ENCODE measurements at regions not wholly inside any gene's neighbourhood (a gene's known extent, or its start where the extent isn't known, plus 50 kb on each side); places are given as distances from the start of the nearest gene placed in this dataset.

- no peak for TF ChIP-seq ZBTB33 (IDR thresholded peaks at IDR 0.05; ENCODE audit: extremely low read depth, insufficient replicate concordance, low read length)
- TF ChIP-seq ATF3 (IDR thresholded peaks at IDR 0.05), result no peak
- TF ChIP-seq SP1 (IDR thresholded peaks at IDR 0.05; ENCODE audit: low read depth), result no peak
- no peak for TF ChIP-seq MAX (IDR thresholded peaks at IDR 0.05)
- no peak for TF ChIP-seq ELF1 (IDR thresholded peaks at IDR 0.05; ENCODE audit: borderline replicate concordance, low read depth)
These were observed 440.8 kb upstream of the MYT1L start (continued) for GRCh38 chr2:2771721-2772411.

- H3K9me3 ChIP-seq (ENCODE audit: control insufficient read depth in 1 of 2, insufficient read depth in 1 of 2, low read depth in 1 of 2, low read length in 2 of 2), result no peaks in the 10 kb centered on the region
- no peaks in the 10 kb centered on the region for H3K9me2 ChIP-seq (ENCODE audit: insufficient read depth)
- ChIA-PET POLR2A (no interaction called here), CTCF (no interaction called here), RAD21 (ENCODE audit: low non-redundant PET in 1 of 2, low total read pairs in 2 of 2, uncharacterized antibody in 2 of 2, unreplicated experiment in 2 of 2) (no interaction called here)
- ATAC-seq, result 0 out of 2 replicates have a peak, but pooled peaks have one; percentile 27
- H3K4me2 ChIP-seq (ENCODE audit: low read length), result no peak overlapping the region
- no peak overlapping the region for H3K27ac ChIP-seq (ENCODE audit: low read depth, low read length)
- no peaks in the 10 kb centered on the region for H3K79me2 ChIP-seq (ENCODE audit: insufficient read depth, low read length)
- intact Hi-C loops (cut with micrococcal nuclease), result no loop called here
- H2AFZ ChIP-seq (ENCODE audit: low read depth, low read length, poor library complexity, severe bottlenecking), result no peak overlapping the region
- no peaks in the 10 kb centered on the region for H3K4me1 ChIP-seq (ENCODE audit: control insufficient read depth in 1 of 2, insufficient read depth in 2 of 2, low read length in 2 of 2)
- H4K20me1 ChIP-seq (ENCODE audit: insufficient read depth), result no peaks in the 10 kb centered on the region
- peaks cover 3% of the 10 kb centered on the region; the same call in 1 of the 2 replicates for H3K27me3 ChIP-seq (ENCODE audit: insufficient read depth, low read length)
- no peak for DNase-seq (ENCODE audit: low read depth, low spot score)
- no peak overlapping the region for H3K9ac ChIP-seq (ENCODE audit: low read length)
- no peak overlapping the region for H3K4me3 ChIP-seq (replicated peaks in 1 of 2; ENCODE audit: low read depth in 1 of 2, low read length in 2 of 2)
- no TSS peak for BruUV-seq (replicated peaks)
- no peaks in the 10 kb centered on the region for H3K36me3 ChIP-seq (ENCODE audit: control insufficient read depth in 1 of 2, insufficient read depth in 2 of 2, low read length in 2 of 2)
- TF ChIP-seq CEBPB (IDR thresholded peaks at IDR 0.05; ENCODE audit: low read depth), result no peak
- no peak for TF ChIP-seq ZBTB33 (IDR thresholded peaks at IDR 0.05; ENCODE audit: extremely low read depth, insufficient replicate concordance, low read length)
- no peak for TF ChIP-seq ZFX (IDR thresholded peaks at IDR 0.05)
- no peak for TF ChIP-seq JUND (IDR thresholded peaks at IDR 0.05)
- TF ChIP-seq EGR1 (IDR thresholded peaks at IDR 0.05; ENCODE audit: low read depth), result no peak
- no peak for TF ChIP-seq YY1 (IDR thresholded peaks at IDR 0.05; ENCODE audit: extremely low read depth, insufficient replicate concordance, low read depth, low read length)
- TF ChIP-seq CBX3 (IDR thresholded peaks at IDR 0.05; ENCODE audit: low read depth), result no peak
- TF ChIP-seq RAD21 (IDR thresholded peaks at IDR 0.05; ENCODE audit: low read depth), result no peak
- TF ChIP-seq EZH2phosphoT487 (IDR thresholded peaks at IDR 0.05; ENCODE audit: borderline replicate concordance), result no peak
- TF ChIP-seq REST (IDR thresholded peaks at IDR 0.05; ENCODE audit: low read depth), result no peak
- TF ChIP-seq POLR2AphosphoS5 (IDR thresholded peaks at IDR 0.05; ENCODE audit: low read depth, low read length), result no peak
These were observed 438.7 kb upstream of the MYT1L start for GRCh38 chr2:2769481-2770431.

Data from HCT116 (cell line).